ENCODE measurements at regions not wholly inside any gene's neighbourhood (a gene's known extent, or its start where the extent isn't known, plus 50 kb on each side); places are given as distances from the start of the nearest gene placed in this dataset.

DNA sequence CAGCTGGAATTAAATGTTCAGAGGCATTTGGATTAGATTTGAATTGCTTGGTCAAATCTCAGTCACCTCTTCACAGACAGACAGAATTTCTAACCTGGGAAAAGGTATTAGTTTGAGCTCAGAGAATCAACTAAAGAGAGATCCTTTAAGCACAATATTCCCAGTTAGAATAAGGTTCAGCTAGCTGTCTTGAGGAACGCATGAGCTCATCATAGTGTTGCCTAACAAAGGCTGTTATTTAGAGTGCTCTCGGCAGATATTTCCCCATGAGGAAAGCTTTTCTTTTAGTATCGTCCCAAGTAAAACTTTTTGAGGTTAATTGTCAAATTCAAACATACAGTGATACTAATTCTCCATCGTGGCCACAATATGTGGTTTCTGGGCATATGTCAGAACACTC, 269.9 kb downstream of the HLX start:
- TF ChIP-seq EP300 (IDR thresholded peaks at IDR 0.05) = no peak
- TF ChIP-seq, protein P1, sequence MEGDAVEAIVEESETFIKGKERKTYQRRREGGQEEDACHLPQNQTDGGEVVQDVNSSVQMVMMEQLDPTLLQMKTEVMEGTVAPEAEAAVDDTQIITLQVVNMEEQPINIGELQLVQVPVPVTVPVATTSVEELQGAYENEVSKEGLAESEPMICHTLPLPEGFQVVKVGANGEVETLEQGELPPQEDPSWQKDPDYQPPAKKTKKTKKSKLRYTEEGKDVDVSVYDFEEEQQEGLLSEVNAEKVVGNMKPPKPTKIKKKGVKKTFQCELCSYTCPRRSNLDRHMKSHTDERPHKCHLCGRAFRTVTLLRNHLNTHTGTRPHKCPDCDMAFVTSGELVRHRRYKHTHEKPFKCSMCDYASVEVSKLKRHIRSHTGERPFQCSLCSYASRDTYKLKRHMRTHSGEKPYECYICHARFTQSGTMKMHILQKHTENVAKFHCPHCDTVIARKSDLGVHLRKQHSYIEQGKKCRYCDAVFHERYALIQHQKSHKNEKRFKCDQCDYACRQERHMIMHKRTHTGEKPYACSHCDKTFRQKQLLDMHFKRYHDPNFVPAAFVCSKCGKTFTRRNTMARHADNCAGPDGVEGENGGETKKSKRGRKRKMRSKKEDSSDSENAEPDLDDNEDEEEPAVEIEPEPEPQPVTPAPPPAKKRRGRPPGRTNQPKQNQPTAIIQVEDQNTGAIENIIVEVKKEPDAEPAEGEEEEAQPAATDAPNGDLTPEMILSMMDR (IDR thresholded peaks at IDR 0.05) = no peak
- TF ChIP-seq POLR2A (IDR thresholded peaks at IDR 0.05) = no peak
